A549 (cell line): ENCODE measurements at regions not wholly inside any gene's neighbourhood (a gene's known extent, or its start where the extent isn't known, plus 50 kb on each side); places are given as distances from the start of the nearest gene placed in this dataset.

Source experiments
- ATAC-seq, 2 experiments: fragments of 200-7000 bp in 1 of 2; fragments of >200 bp in 1 of 2; cut with Nextera tagmentation in 1 of 2; cut with Tn5 transposase in 1 of 2; 3 replicates each; pipeline versions ENCODE4 v1.8.0 to v1.9.1; 2018 to 2020; ENCODE audit warnings: mild to moderate bottlenecking in 1 of 2, moderate library complexity in 1 of 2
- CTCF ChIA-PET: fragments of 300-600 bp; sonication (Branson Sonifier 250); formaldehyde crosslinking; extraction: SDS; loops from one replicate; lab custom pipeline; 2021; ENCODE audit warnings: antibody characterized with exemption, inconsistent platforms; lab: Yijun Ruan, JAX
- POLR2A ChIA-PET: fragments of 350-600 bp; formaldehyde crosslinking; extraction: SDS; loops from one replicate; lab custom pipeline; 2021; ENCODE audit warnings: antibody characterized with exemption, inconsistent platforms; lab: Yijun Ruan, JAX
- DNase-seq, 2 experiments: peaks; one replicate each; pipeline versions ENCODE4 v3.0.0 to v3.0.0-alpha.2; 2011 to 2016; ENCODE audit warnings: low read depth in 1 of 2, low spot score in 1 of 2
- FAIRE-seq: peaks from 2 replicates; lab custom pipeline; 2011; peaks lifted over from hg19 to GRCh38; lab: Jason Lieb, UNC
- H3K27ac ChIP-seq, 2 experiments: fragments of >200 bp; sonication (Bioruptor Twin); formaldehyde crosslinking; 3 replicates each; pipeline ENCODE4 v1.5.1; 2016 to 2017
- H3K4me1 ChIP-seq: fragments of >200 bp; sonication (Bioruptor Twin); formaldehyde crosslinking; 3 replicates; pipeline ENCODE4 v1.6.1; 2016
- H3K4me2 ChIP-seq: fragments of >200 bp; sonication (Bioruptor Twin); formaldehyde crosslinking; 3 replicates; pipeline ENCODE4 v1.6.1; 2016
- H3K4me3 ChIP-seq: fragments of >200 bp; sonication (Bioruptor Twin); formaldehyde crosslinking; 3 replicates; pipeline ENCODE4 v1.5.1; 2016
- H3K9me3 ChIP-seq: fragments of >200 bp; sonication (Bioruptor Twin); formaldehyde crosslinking; 3 replicates; pipeline ENCODE4 v1.6.1; 2016
- BHLHE40 ChIP-seq: IDR thresholded peaks from 2 replicates; pipeline ENCODE4 v1.6.1; 2012; ENCODE audit warnings: low read depth, low read length, inconsistent platforms
- CBX2 ChIP-seq: fragments of 200-600 bp; sonication (generic); IDR thresholded peaks from 2 replicates; pipeline ENCODE4 v1.6.1; 2016; ENCODE audit warnings: low read depth, mild to moderate bottlenecking, borderline replicate concordance
- CHD2 ChIP-seq: fragments of 150-350 bp; IDR thresholded peaks from 2 replicates; pipeline ENCODE4 v1.6.1; 2014; ENCODE audit warnings: low read length; ENCODE audit not compliant: partially characterized antibody
- EHF ChIP-seq: fragments of 250-450 bp; sonication (Bioruptor Pico); IDR thresholded peaks from 2 replicates; pipeline ENCODE4 v1.5.0; 2020; ENCODE audit warnings: mild to moderate bottlenecking
- ESRRA ChIP-seq: fragments of 150-350 bp; IDR thresholded peaks from 2 replicates; pipeline ENCODE4 v1.6.1; 2014; ENCODE audit warnings: mild to moderate bottlenecking, low read length, borderline replicate concordance
- FOSB ChIP-seq: fragments of 250-450 bp; sonication (Bioruptor Pico); IDR thresholded peaks from 2 replicates; pipeline ENCODE4 v1.5.0; 2020; ENCODE audit warnings: mild to moderate bottlenecking, moderate library complexity
- FOSL2 ChIP-seq, 2 experiments: fragments of 450-650 bp in 1 of 2; fragments of >200 bp in 1 of 2; sonication (Bioruptor Twin) in 1 of 2; formaldehyde crosslinking; IDR thresholded peaks; 2 replicates each; pipeline versions ENCODE4 v1.5.0 to v1.6.1; 2016 to 2020; ENCODE audit warnings: mild to moderate bottlenecking in 1 of 2, moderate library complexity in 1 of 2
- FOXS1 ChIP-seq: fragments of 250-450 bp; sonication (Bioruptor Pico); IDR thresholded peaks from 2 replicates; pipeline ENCODE4 v1.5.0; 2020; ENCODE audit warnings: mild to moderate bottlenecking, moderate library complexity
- HOXB5 ChIP-seq: fragments of 250-450 bp; sonication (Bioruptor Pico); IDR thresholded peaks from 2 replicates; pipeline ENCODE4 v1.5.0; 2020; ENCODE audit warnings: mild to moderate bottlenecking, moderate library complexity
- JUN ChIP-seq, 2 experiments: fragments of >200 bp; sonication (Bioruptor Twin); formaldehyde crosslinking; IDR thresholded peaks; 2 replicates in 1 of 2; 3 replicates in 1 of 2; pipeline ENCODE4 v1.6.1; 2016 to 2017
- KDM1A ChIP-seq: fragments of 200-600 bp; sonication (generic); IDR thresholded peaks from 2 replicates; pipeline ENCODE4 v1.6.1; 2016; ENCODE audit warnings: low read depth, mild to moderate bottlenecking
- MAFK ChIP-seq: fragments of 450-650 bp; IDR thresholded peaks from 2 replicates; pipeline ENCODE4 v1.6.1; 2014; ENCODE audit not compliant: partially characterized antibody
- MYC ChIP-seq: IDR thresholded peaks from 2 replicates; pipeline ENCODE4 v1.6.1; 2012; ENCODE audit warnings: mild to moderate bottlenecking, inconsistent platforms, low read length, improper control_type of control experiment, borderline replicate concordance
- NPAS2 ChIP-seq: fragments of 250-450 bp; sonication (Bioruptor Pico); IDR thresholded peaks from 2 replicates; pipeline ENCODE4 v1.8.0; 2022; ENCODE audit warnings: mild to moderate bottlenecking, moderate library complexity, borderline replicate concordance
- POLR2AphosphoS2 ChIP-seq: conservative IDR thresholded peaks from 2 replicates; pipeline ENCODE4 v1.6.1; 2012; ENCODE audit warnings: low read length, improper control_type of control experiment, inconsistent platforms
- RAD21 ChIP-seq, 2 experiments: fragments of >200 bp in 1 of 2; sonication (Bioruptor Twin) in 1 of 2; formaldehyde crosslinking in 1 of 2; IDR thresholded peaks in 1 of 2; conservative IDR thresholded peaks in 1 of 2; 2 replicates in 1 of 2; 3 replicates in 1 of 2; pipeline ENCODE4 v1.6.1; 2012 to 2018; ENCODE audit warnings: inconsistent platforms in 1 of 2
- RARB ChIP-seq: fragments of 250-450 bp; sonication (Bioruptor Pico); IDR thresholded peaks from 2 replicates; pipeline ENCODE4 v1.8.0; 2021; ENCODE audit warnings: mild to moderate bottlenecking, moderate library complexity
- RCOR1 ChIP-seq: fragments of 150-350 bp; IDR thresholded peaks from 2 replicates; pipeline ENCODE4 v1.6.1; 2014; ENCODE audit warnings: antibody characterized with exemption, low read length, low read depth
- RFX5 ChIP-seq: fragments of 450-650 bp; IDR thresholded peaks from 2 replicates; pipeline ENCODE4 v1.7.1; 2014; ENCODE audit warnings: antibody characterized with exemption, mild to moderate bottlenecking, moderate library complexity
- RNF2 ChIP-seq: fragments of 200-600 bp; sonication (generic); IDR thresholded peaks from 2 replicates; pipeline ENCODE4 v1.6.1; 2016; ENCODE audit warnings: low read depth, mild to moderate bottlenecking, antibody characterized with exemption, moderate library complexity, borderline replicate concordance
- SREBF2 ChIP-seq: fragments of 450-650 bp; IDR thresholded peaks from 2 replicates; pipeline ENCODE4 v1.6.1; 2014; ENCODE audit warnings: mild to moderate bottlenecking, moderate library complexity
- TP53 ChIP-seq: fragments of 250-450 bp; sonication (Bioruptor Pico); IDR thresholded peaks from 2 replicates; pipeline ENCODE4 v1.5.0; 2021; ENCODE audit warnings: mild to moderate bottlenecking, moderate library complexity
- ZC3H11A ChIP-seq: fragments of 450-650 bp; IDR thresholded peaks from 2 replicates; pipeline ENCODE4 v1.6.1; 2014; ENCODE audit warnings: antibody characterized with exemption, mild to moderate bottlenecking
- ZFP36 ChIP-seq: fragments of 450-650 bp; IDR thresholded peaks from 2 replicates; pipeline ENCODE4 v1.6.1; 2014; ENCODE audit warnings: borderline replicate concordance; ENCODE audit not compliant: partially characterized antibody
- WGBS: methylation state at CpG from one replicate; pipeline ENCODE4 v1.1.6; 2017; ENCODE audit errors: missing lambda C conversion rate; 5-methylcytosine and 5-hydroxymethylcytosine counted together
- TF ChIP-seq, protein P1 (sequence below): fragments of 250-450 bp; sonication (Bioruptor Pico); IDR thresholded peaks from 2 replicates; pipeline ENCODE4 v1.5.0; 2021; ENCODE audit warnings: mild to moderate bottlenecking, moderate library complexity, borderline replicate concordance
- TF ChIP-seq, protein P2 (sequence below): IDR thresholded peaks from 2 replicates; pipeline ENCODE4 v1.6.1; 2012

DNA sequence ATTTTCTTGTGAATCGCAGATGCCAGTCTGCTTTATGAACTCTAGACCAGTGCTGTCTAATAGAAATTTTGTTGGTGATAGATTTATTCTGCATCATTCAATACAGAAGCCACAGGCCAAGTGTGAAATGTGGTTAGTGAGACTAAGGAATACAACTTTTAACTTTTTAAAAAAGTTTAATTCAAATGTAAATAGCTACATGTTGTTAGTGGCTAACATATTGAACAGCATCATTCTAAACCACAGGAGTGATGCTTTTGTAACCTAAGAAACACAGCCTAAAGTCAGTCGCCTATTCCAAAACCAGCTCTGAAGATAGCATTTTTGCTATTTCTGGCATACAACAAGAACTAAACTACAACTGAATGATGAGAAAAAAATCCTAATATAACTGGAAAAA is 164.8 kb upstream of the CBLB start:
- Histone ChIP-seq H3K9me3 (peaks cover 5% of the 10 kb centered on the region; the same call in 1 of the 3 replicates), H3K27ac (no peak overlapping the region), H3K4me3 (no peak overlapping the region), H3K4me2 (no peak overlapping the region), H3K4me1 (peaks cover 19% of the 10 kb centered on the region)
- TF ChIP-seq TP53 (CRISPR knock-in tag) (no peak), HOXB5 (no peak), CBX2 (no peak), POLR2AphosphoS2 (no peak), CHD2 (no peak), NPAS2 (CRISPR knock-in tag) (no peak), ZFP36 (no peak), KDM1A (no peak), ZC3H11A (no peak), MAFK (no peak), JUN (IDR thresholded peaks at IDR 0.05) (no peak), BHLHE40 (no peak), FOXS1 (CRISPR knock-in tag) (no peak)
- TF ChIP-seq, protein P1, sequence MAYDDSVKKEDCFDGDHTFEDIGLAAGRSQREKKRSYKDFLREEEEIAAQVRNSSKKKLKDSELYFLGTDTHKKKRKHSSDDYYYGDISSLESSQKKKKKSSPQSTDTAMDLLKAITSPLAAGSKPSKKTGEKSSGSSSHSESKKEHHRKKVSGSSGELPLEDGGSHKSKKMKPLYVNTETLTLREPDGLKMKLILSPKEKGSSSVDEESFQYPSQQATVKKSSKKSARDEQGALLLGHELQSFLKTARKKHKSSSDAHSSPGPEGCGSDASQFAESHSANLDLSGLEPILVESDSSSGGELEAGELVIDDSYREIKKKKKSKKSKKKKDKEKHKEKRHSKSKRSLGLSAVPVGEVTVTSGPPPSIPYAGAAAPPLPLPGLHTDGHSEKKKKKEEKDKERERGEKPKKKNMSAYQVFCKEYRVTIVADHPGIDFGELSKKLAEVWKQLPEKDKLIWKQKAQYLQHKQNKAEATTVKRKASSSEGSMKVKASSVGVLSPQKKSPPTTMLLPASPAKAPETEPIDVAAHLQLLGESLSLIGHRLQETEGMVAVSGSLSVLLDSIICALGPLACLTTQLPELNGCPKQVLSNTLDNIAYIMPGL (CRISPR knock-in tag): no peak
- DNase-seq: no peak
- CTCF ChIA-PET: interaction anchor here (1.7 kb wide), 1 partner anchor 11 kb away, joined by 7 read pairs; no protein-coding TSS in a partner anchor
- no peak for ATAC-seq
- POLR2A ChIA-PET: no interaction called here
- FAIRE-seq: no peak
- WGBS: 96% methylated on average over 2 of the region's 2 CpGs

DNA sequence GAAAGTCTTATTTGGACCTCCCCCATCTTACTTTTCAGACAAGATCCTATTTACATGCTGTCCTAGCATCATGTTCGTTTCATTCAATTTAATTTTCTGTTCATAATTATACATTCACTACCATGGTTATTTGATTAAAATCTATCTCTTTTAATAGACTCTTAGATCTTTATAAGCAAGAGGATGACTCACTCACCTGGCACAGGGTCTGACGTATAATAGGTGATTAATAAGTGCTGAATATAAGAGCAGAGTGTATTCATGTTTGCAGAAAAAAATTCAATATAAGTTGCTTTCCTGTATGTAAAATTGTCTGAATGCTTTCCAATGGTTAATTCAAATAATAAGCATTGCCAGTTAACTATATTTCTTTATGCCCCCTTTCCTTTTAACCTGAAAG is 165.5 kb upstream of the CBLB start:
- peaks cover 19% of the 10 kb centered on the region for H3K4me1 ChIP-seq
- 0 out of 3 replicates have a peak, but pooled peaks cover under 1% of the 10 kb centered on the region for H3K9me3 ChIP-seq
- peak; percentile 43 for FAIRE-seq
- CTCF ChIA-PET: interaction anchor here (0.8 to 1.7 kb wide), 2 partner anchors 11 to 864 kb away, joined by 3 to 7 read pairs; no protein-coding TSS in a partner anchor
- H3K4me3 ChIP-seq: no peak overlapping the region
- 0 out of 3 replicates have a peak overlapping the region, but pooled peaks have one; percentile 11 for H3K4me2 ChIP-seq
- POLR2A ChIA-PET: no interaction called here
- no peak for ATAC-seq
- TF ChIP-seq FOSL2 (IDR thresholded peaks at IDR 0.05) (no peak), FOSL2 (CRISPR knock-in tag; IDR thresholded peaks at IDR 0.05) (peak; percentile 34; the same call in 1 of the 2 replicates), RARB (no peak), ESRRA (no peak)
- WGBS: 21% methylated on average over 2 of the region's 2 CpGs
- no peak overlapping the region for H3K27ac ChIP-seq
- DNase-seq: no peak

DNA sequence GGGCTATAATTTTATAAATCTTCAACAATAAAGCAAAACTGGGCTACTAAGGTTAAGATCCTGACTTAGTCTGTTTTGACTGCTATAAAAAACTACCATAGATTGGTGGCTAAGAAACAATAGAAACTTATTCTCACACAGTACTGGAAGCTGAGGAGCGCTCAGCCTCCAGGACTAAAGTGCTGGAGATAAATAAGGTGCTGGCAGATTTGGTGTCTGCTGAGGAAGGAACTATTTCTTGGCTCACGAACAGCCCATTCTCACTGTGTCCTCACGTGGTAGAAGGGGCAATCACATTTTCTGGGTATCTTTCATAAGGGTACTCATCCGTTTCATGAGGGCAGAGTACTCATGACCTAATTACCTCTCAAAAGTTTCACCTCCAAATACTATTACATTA is 166.8 kb upstream of the CBLB start:
- 0 out of 3 replicates have a peak, but pooled peaks cover 4% of the 10 kb centered on the region for H3K9me3 ChIP-seq
- ATAC-seq (no peak), FAIRE-seq (no peak), DNase-seq (no peak)
- no peak overlapping the region for H3K4me3 ChIP-seq
- no peak overlapping the region for H3K4me2 ChIP-seq
- ChIA-PET CTCF (no interaction called here), POLR2A (no interaction called here)
- no peak overlapping the region for H3K27ac ChIP-seq
- TF ChIP-seq, protein P1 (CRISPR knock-in tag): no peak
- TF ChIP-seq RFX5 (no peak), TP53 (CRISPR knock-in tag) (no peak), POLR2AphosphoS2 (no peak), ZFP36 (no peak), RNF2 (no peak), SREBF2 (no peak), EHF (CRISPR knock-in tag) (no peak), RCOR1 (no peak), MYC (no peak), RAD21 (conservative IDR thresholded peaks at IDR 0.05 in 1 of 2, IDR thresholded peaks at IDR 0.05 in 1 of 2) (no peak), FOSB (no peak)
- TF ChIP-seq, protein P2, sequence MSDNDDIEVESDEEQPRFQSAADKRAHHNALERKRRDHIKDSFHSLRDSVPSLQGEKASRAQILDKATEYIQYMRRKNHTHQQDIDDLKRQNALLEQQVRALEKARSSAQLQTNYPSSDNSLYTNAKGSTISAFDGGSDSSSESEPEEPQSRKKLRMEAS: no peak
- peaks cover 10% of the 10 kb centered on the region for H3K4me1 ChIP-seq
- WGBS: 73% methylated on average over 4 of the region's 4 CpGs
